ENCODE measurements at regions not wholly inside any gene's neighbourhood (a gene's known extent, or its start where the extent isn't known, plus 50 kb on each side); places are given as distances from the start of the nearest gene placed in this dataset.

DNA sequence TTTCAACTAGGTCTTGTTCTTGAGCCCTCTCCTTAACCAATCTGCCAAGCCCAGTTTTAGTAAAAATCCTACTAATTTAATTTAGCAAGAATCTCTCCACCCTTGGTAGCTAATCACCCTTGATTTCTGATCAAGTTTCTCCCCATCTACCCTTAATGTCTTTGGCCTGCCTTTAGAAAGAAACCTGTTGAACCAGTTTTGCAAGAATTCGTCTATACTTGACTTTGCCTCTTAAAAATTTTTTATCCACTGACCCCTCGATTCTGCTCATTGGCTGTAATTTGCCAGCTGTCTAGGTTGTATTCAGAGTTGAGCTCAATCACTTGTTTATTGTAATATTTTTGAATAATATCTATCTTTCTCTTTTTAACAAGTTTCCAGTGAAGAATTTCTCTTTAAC, 1138.5 kb downstream of the CDH11 start:
- DNase-seq: no peak

DNA sequence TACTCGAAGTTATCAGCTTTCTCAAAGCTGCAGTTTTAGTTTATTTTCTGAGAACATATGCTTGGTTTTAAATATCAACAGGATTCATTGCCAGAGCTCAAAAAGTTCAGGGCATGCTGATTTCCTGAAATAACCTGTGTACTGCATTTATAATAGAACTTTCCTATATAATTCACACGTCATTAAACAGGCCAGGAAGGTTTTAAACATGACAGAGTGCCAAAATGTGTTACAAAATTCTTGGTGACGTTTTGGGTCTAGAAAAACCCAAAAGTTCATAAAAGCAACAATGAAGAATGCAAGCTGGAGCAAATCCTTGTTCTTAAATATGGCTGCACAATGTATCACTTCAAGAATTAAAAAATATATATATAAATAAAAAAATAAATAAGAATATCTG, 1139.1 kb downstream of the CDH11 start:
- DNase-seq: no peak

DNA sequence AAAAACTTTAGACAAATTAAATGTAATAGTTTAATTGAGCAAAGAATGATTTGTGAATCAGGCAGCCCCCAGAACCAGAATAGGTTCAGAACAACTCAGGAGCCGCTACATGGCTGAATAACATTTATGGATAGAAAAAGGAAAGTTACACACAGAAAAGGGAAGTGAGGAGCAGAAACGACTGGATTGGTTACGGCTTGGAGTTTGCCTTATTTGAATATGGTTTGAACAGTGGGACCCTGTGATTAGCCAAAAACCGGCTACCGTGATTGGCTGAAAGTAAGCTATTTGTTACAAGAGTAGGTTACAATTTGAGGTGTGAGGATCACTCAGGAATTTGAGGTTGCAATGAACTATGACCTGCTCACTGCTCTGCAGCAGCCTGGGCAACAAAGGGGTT, 1139.8 kb downstream of the CDH11 start:
- DNase-seq: no peak

DNA sequence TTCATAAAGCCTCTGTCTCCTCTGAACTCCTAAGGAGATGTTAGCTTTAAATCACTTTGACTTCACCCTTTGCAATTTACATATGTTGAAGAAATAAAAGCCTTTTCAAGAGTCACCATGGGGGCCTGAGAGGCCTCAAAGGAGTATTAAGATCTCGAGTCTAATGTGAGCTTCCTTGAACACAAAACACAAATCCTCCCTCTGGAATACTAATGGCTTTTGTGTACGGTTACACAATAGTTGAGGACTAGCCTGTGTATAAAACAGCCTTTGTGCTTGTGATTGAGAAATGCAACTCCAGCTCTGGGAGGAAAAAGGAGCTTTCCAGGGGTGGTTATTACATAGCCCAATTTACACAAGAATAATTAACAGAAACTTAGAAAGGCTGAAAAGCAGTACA, 1140.2 kb downstream of the CDH11 start:
- DNase-seq: no peak

DNA sequence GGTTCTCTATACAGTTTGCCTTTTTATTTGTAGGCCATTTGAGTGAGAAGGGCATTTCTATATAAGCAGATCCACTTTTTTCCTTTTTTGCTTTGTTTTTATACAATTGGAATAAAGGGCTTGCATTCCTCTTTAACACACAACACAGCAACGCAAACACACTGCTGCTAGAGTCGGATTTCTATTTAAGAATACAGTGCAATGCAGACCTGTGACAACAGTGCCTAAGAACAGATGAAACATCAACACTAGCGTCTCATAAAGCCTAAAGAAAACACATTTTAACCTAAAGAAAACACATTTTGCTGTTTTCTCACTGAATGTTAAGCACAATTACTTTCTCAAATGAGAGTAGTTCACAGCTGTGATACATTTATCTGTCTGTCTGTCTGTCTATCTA, 1141.1 kb downstream of the CDH11 start:
- DNase-seq: no peak

DNA sequence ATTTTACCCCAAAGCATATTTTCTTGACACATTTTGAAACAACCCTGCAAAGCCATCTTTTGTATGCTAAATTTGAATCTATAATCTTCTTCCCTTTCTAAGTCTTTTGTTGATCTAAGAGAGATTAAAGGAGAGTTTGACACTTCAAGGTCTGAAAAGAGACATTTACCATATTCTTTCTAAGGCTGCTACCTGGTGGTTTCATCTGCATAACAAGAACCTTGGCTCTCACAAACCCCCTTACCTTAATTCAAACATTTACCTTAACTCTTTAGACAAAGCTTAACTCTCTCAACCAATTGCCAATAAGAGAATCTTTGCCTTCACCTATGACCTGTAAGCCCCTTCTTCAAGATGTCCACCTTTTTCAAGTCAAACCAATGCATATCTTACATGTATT, 1143.6 kb downstream of the CDH11 start:
- no peak for DNase-seq

DNA sequence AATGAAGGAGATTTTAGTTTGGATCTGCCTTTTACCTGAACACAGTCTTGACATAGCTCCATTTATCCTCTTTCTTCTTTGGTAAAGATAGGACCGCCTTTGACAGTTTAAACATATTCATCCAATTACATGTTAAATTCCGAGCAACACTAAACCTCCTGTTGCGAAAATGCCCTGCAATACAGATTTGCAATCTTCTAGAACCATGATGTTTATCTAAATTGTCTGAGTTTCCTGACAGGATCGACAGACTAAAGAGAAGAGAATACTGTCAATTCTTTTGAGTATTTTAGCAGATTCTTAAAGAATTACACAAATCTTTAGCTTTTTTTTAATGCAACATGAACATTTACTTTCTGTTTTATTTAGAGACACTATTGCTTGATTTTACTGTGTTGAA, 1145.5 kb downstream of the CDH11 start:
- DNase-seq: no peak

DNA sequence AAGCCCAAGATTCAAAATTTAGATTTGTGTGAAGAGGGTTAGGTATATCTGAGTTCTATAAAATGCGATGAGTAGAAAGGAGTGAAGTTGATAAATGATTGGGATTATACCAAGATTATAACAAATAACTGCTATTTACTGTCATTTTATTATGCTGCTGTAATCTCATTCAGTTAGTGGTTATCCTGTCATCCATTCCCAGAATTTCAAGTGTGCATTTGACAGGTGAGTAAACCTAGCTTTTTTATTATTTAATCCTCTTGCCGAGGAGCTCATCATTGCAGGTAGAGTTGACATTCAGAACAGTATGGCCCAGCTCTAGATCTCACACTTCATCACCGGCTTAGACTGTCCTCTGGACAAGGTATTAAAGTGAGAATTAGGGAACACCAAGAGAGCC, 1146.2 kb downstream of the CDH11 start:
- DNase-seq: no peak

DNA sequence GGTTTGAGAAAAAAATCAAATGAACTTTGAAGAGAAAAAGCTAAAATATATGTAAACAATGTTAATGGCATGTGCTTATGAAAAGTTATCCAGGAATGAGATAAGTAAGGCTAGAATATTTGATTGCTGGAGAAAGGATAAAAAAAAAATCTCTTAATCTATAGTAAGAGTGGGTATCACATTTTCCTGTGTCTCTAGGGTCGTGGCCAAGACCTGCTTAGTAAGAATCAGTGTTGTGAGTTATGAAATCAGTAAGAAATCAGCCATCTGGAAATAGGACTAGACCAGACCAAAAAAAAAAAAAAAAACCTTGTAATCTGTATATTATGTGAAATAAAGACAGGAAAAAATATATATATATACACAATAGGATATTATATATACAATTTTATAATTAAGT, 1153.9 kb downstream of the CDH11 start:
- no peak for DNase-seq

DNA sequence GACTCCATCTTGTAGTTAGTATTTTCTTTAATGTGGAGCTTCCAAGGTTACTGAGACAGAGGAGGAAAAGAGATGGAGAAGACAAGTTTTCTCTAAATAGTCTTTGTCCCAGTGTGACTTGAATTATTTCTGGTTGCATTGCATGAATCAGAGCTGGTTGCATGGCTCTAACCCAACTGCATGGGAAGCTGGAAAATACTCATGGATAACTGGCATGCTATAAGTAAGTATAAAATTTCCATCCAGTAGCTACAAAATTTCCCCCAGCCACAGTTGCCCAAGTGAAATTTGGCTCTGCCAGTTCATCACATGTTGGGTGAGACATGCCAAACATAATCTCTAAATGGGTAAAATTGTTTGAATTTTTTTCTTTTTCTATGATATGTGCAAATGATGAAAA, 1161.5 kb downstream of the CDH11 start:
- no peak for DNase-seq

DNA sequence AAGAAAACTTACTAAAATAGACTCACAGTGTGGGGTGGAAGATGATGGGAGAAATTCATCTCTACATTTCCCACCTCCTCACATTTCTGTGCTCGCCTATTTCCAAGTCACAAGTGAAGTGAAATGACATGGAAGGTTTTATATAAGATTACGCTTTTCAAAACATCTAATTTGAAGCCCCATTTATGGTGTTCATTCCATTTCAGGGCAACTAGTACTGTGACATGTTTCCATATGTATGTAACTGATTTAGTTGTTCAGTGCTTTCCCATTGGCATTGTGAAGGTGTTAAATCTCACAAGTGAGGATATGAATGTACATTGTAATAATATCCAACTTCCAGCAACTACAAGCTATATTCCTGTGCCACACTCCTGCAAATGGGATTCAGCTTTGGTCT, 1174.8 kb downstream of the CDH11 start:
- no peak for DNase-seq

DNA sequence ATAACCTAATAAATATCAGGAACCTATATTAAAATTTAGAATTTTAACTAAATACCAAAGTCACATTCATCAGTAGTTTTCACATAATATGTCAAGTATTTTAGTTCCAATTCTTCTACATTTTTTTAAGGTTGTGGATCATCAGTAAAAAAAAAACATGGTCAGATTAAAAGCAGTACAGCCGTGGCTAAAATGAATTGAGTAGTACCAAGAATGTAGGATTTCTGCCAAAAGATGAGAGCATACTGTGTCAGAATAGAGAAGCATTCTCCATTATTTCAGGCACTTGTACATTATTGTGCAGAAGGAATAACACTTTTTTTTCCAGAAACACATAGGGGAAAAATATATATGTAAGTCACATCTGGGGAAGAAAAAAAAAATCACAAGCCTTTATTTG, 1176.1 kb downstream of the CDH11 start:
- DNase-seq: no peak

DNA sequence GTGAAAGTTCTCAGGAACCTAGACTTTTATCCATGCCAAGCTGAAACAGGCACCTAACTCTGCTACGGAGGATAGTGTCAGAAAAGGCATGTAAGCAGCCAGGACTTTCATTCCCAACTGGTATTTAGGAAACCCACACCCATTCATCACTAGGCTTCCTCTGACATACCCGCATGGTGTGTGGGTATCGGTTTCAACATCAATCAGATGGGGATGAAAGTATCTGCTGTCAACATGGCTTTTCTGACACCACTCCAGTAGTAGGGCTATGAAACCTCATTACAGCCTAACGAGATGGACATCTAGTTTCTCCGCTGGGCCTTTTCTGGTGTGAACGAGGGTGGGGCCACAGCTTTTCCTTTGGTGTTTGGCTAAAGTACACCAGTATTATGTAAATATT, 1178.3 kb downstream of the CDH11 start:
- no peak for DNase-seq

DNA sequence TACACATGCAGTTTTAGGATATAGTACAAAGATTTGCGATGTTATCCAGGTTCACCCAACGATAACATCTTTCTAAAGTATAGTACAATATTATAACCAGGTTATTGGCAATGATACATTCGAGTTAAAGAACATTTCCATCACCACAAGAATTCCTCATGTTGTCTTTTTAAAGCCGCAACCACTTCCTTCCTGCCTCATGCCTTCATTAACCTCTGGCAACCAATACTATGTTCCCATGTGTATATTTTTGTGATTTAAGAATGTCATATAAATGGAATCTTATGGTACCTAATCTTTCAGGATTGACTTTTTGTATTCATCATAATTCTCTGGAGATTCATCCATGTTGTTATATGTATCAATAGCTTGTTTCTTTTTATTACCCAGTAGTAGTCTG, 1183.2 kb downstream of the CDH11 start:
- DNase-seq: no peak

DNA sequence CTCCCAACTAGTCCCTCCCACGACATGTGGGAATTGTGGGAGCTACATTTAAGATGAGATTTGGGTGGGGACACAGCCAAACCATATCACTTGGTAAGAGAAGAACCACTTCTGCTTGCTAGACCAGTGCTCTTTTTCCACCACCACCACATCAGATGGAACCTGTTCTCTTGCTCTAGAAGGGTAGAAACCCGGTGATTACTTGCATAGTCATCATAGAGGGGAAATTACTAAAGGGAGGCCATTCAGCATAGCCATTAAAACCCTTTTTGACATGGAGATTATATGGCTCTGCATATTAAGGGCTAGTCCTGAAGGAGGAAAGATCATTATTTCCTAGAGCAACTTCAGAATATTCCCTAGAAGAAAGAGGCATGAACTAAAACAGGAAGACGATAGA, 1188.0 kb downstream of the CDH11 start:
- DNase-seq: no peak

DNA sequence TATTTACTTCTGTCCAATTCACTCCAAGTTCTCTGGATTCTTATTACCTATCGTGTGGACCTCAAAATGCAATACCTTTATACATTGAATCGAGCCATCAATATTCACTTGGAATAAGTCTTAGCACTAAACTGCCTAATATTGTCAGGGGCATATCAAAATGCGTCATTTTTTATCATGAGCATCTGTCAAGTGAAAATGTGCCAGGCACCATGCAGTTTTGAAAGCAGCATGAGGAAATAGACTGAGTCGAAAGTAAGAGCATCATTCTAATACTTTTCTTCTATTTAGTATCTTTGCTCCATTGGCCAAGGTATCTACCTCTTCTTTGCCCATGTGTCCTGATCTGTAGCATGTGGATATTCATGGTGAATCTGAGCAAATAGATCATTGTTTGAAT, 1193.4 kb downstream of the CDH11 start:
- no peak for DNase-seq

DNA sequence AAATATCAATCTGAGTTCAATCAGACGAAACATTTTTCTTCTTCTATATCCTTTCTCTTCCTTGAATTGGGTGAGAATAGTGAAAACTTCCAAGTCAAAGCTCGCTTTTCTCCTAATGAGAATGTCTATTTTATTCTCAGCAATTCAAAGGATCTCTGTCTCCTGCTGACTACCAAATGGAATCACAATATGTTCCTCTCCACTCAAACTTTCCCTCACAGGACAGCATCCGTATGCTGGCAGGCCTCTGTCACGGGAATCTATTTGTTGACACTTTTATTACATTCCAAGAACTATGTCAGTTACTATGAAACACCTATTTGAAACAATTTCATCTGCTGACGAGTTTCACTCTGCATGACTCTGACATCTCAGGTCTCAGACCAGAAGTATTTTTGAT, 1196.6 kb downstream of the CDH11 start:
- DNase-seq: no peak

DNA sequence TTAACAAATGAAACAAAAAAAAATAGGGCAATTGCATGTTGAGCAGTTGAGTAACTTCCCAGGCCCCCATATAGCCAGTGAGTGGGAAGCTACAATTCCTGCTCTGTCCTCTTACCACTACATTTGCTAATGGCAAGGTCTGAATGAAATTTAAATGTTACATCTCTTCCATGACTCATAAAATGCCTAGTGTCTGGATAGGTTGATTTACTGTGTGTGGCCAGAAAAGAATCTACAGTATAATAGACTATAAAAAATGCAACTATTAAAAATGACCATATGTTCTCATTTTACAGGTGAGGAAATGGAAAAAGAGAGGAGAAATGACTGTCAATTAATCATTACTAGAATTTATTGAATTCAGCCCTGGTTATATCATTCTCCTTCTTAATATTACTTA, 1199.3 kb downstream of the CDH11 start:
- DNase-seq: no peak

DNA sequence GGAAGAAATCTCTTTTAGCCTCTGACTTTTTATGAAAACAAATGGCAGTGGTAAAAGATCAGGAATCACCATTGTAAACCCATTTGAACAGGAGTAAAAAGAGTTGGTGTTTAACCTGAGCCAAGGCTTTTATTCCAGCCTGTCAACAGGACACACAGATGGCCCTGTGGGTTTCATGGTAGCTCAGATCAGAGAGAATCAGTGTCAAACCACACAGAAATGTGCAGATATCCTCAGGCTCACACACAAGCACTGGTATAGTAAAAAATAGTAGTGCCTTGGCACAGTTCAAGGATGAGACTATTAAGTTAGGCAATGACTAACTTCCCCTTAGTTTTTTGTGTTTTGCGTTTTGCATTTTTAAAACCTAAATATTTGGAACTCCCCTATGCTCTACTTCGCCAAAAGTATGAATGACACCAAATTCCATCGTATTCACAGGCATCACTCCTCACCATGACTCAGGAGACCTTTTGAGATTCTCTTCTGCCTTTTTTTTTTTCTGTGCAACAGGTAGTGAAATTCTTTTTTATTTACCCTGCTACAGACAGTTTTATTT, 1200.0 kb downstream of the CDH11 start:
- DNase-seq: no peak

DNA sequence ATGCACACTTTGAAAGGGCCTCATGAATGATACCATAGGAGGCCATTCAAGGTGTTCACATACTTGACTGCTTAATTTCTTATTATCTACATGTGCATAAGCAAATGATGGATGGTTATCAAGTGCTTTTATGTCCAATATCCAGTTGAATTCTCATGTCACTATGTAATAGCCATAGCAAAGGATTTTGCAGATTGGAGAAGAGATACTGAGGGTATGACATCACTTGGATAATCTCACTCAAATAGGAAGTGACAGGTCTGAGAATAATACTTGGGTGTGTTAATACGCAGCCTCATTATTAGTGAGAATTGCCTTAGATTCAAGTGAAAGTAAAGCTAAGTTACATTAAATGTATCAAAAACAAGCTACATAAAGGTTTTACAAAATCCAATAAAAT, 1208.6 kb downstream of the CDH11 start:
- no peak for DNase-seq

DNA sequence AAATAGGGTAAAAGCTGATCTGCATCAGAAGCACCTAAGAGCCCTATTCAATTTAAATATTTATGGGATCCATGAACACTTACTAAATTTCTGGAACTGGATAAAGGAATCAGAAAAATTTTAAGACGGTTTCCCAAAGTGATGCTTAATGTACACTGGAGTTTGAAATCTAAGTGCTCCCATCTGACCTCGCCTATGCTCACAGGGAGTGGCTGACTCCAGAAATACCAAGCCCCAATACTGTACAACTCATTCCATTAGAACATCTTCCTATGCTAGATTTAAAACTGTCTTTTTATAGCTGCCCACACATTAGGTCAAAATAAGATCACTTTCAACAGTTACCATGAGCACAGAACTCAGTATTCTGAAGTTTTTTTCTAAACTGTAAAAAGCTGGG, 1214.6 kb downstream of the CDH11 start:
- DNase-seq: no peak

DNA sequence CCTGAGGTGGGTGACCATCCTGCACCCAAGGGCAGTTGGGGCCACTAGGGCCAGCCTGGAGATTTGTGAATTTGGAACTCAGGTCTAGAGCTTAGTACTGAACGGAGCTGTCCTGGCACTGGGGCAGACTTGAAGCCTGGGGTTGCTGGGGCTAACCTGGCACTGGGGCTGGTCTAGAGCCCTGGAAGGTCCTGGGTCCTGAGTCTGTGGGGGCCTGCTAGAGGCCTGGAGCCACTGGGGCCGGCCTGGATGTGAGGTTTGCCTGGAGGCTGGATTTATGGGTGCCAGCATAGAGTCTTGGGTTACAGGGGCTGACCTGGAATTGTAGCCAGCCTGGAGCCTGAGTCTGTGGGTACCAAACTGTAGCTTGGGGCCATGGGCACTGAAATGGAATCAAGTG, 1216.9 kb downstream of the CDH11 start:
- DNase-seq: no peak

DNA sequence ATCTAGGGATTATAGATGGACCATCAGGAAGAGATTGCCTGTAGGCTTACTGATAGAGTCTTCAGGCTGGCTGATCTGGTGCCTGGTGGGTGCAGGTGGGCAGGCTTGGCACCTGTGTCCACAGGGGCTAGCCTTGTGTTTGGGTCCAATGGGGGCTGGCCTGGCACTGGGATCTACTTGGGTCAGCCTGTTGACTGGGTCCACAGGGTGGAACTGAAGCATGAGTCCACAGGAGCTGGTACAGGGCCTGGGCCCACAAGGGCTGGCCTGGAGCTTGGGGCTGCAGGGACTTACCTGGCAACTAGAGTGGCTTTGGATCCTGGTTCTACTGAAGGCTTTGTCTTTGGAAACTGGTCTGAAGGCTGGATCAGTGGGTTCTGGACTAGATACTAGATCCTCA, 1217.7 kb downstream of the CDH11 start:
- no peak for DNase-seq

DNA sequence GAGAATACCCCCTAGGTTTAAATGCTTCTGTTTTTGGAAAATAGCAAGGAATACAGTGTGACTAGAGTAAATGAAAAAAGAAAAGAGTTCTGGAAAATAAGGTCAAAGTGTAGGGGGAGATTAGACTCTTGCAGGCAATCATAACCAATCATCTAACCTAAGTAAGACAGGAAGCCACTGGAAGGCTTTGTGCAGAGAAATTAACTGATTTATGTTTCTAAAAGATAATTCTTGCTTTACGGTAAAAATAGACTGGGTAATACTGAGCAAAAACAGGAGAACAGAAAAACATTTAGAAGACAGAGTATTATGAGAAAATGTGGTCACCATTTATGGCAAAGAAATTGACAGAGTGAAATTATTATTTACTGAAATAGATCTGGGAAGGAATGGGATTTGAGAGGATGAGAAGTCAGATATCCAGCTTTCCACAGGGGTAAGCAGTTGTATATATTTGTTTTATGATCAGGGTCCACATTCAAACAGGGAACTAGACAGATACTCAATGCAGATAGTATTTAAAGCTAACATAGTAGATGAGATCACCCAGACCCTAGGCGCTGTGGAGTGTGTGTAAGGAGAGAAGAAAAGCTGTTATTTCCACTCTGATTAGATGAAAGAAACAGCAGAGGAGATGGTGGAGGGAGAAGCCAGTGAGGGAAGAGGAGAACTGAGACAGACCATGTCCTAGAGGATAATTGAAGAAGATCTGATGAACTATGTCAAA, 1225.3 kb downstream of the CDH11 start:
- DNase-seq: no peak

DNA sequence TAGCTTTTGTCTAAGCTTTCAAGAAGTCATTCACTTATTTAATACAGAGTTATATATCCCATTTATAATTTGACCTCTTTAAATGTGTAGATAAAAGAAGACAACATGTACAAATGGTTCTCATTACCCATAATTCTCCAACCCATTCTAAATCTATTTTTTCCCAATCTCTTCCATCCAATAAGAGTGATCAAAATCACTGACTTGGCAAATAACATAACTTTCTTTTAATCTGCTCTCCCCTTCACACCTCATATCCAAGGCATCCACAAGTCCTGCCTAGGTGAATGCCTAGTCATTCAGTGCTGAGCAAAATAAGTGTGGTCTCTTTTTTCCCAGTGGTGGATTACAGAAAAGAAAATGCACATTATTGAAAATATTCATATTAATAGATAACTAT, 1231.1 kb downstream of the CDH11 start:
- no peak for DNase-seq
